SK-N-MC (cell line): ENCODE measurements at regions not wholly inside any gene's neighbourhood (a gene's known extent, or its start where the extent isn't known, plus 50 kb on each side); places are given as distances from the start of the nearest gene placed in this dataset.

Experiments
- EZH2 ChIP-seq: fragments of 200-600 bp; sonication (generic); IDR thresholded peaks from one replicate; pipeline ENCODE4 v1.6.1; 2017; ENCODE audit warnings: antibody characterized with exemption
- POLR2AphosphoS5 ChIP-seq: IDR thresholded peaks from 2 replicates; pipeline ENCODE4 v1.6.1; 2012; ENCODE audit warnings: mild to moderate bottlenecking, low read depth, low read length, borderline replicate concordance

- no peak for TF ChIP-seq EZH2
- no peak for TF ChIP-seq POLR2AphosphoS5
Measured at GRCh38 chr6:66189915-66190314, 482.9 kb upstream of the EYS start.
